A549 (cell line): ENCODE measurements at regions not wholly inside any gene's neighbourhood (a gene's known extent, or its start where the extent isn't known, plus 50 kb on each side); places are given as distances from the start of the nearest gene placed in this dataset.

Experiments
- CTCF ChIP-seq: fragments of >200 bp; sonication (Bioruptor Twin); formaldehyde crosslinking; IDR thresholded peaks from 3 replicates; pipeline ENCODE4 v1.5.1; 2016
- EP300 ChIP-seq, 2 experiments: fragments of >200 bp; sonication (Bioruptor Twin); formaldehyde crosslinking; IDR thresholded peaks; 2 replicates in 1 of 2; 3 replicates in 1 of 2; pipeline ENCODE4 v1.6.1; 2016 to 2017
- KDM1A ChIP-seq: fragments of 200-600 bp; sonication (generic); IDR thresholded peaks from 2 replicates; pipeline ENCODE4 v1.6.1; 2016; ENCODE audit warnings: low read depth, mild to moderate bottlenecking
- RARB ChIP-seq: fragments of 250-450 bp; sonication (Bioruptor Pico); IDR thresholded peaks from 2 replicates; pipeline ENCODE4 v1.8.0; 2021; ENCODE audit warnings: mild to moderate bottlenecking, moderate library complexity
- RCOR1 ChIP-seq: fragments of 150-350 bp; IDR thresholded peaks from 2 replicates; pipeline ENCODE4 v1.6.1; 2014; ENCODE audit warnings: antibody characterized with exemption, low read length, low read depth
- TP53 ChIP-seq: fragments of 250-450 bp; sonication (Bioruptor Pico); IDR thresholded peaks from 2 replicates; pipeline ENCODE4 v1.5.0; 2021; ENCODE audit warnings: mild to moderate bottlenecking, moderate library complexity
- ZFP36 ChIP-seq: fragments of 450-650 bp; IDR thresholded peaks from 2 replicates; pipeline ENCODE4 v1.6.1; 2014; ENCODE audit warnings: borderline replicate concordance; ENCODE audit not compliant: partially characterized antibody
- ZSCAN20 ChIP-seq: fragments of 250-450 bp; sonication (Bioruptor Pico); IDR thresholded peaks from 2 replicates; pipeline ENCODE4 v1.8.0; 2022; ENCODE audit warnings: mild to moderate bottlenecking, moderate library complexity

- TF ChIP-seq CTCF: no peak
- no peak for TF ChIP-seq KDM1A
- no peak for TF ChIP-seq EP300 (IDR thresholded peaks at IDR 0.05)
- no peak for TF ChIP-seq RCOR1
- TF ChIP-seq ZSCAN20 (CRISPR knock-in tag): no peak
- TF ChIP-seq ZFP36: no peak
- TF ChIP-seq RARB: no peak
- no peak for TF ChIP-seq TP53
Observed at GRCh38 chr18:78558101-78558810, 421.4 kb upstream of the SALL3 start.
